GM19351 (cell line): ENCODE measurements at regions not wholly inside any gene's neighbourhood (a gene's known extent, or its start where the extent isn't known, plus 50 kb on each side); places are given as distances from the start of the nearest gene placed in this dataset.

Experiments
- ATAC-seq: cut with Tn5 transposase; IDR thresholded peaks from one replicate; pipeline ENCODE4 v1.9.1; 2021; ENCODE audit warnings: mild to moderate bottlenecking, moderate library complexity; ENCODE audit not compliant: unreplicated experiment

DNA sequence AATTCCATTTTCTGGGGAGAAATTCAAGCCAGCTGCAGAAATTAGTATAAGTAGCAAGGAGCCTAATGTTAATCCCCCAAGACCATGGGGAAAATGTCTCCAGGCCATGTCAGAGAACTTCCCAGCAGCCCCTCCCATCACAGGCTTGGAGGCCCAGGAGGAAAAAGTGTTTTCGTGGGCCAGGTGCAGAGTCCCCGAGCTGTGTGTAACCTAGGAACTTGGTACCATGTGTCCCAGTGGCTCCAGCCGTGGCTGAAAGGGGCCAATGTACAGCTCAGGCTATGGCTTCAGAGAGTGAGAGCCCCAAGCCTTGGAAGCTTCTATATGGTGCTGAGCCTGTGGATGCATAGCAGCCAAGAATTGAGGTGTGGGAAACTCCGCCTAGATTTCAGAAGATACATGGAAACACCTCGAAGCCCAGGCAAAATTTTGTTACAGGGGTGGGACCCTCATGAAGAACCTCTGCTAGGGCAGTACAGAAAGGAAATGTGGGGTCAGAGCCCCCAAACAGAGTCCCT lies 286.3 kb downstream of the MATN1 start:
- no peak for ATAC-seq

DNA sequence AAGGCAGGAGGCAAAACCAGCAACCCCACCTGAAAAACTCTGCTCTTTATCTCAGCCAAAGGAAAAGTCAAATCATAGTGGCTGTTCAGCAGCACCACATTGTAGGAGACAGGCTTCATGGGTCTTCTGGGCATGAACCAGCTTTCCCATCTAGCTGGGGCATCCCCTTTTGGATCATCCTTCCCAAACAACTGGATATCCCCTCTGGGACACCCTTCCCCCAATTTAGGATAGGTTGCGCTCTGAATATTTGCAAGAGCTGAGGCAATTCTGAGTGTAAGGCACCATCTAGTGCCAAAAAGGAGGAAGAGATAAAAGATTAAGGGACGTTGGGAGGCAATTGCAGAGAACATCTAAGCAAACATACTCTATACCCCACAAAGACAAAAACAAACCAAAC lies 295.8 kb downstream of the MATN1 start:
- no peak for ATAC-seq

DNA sequence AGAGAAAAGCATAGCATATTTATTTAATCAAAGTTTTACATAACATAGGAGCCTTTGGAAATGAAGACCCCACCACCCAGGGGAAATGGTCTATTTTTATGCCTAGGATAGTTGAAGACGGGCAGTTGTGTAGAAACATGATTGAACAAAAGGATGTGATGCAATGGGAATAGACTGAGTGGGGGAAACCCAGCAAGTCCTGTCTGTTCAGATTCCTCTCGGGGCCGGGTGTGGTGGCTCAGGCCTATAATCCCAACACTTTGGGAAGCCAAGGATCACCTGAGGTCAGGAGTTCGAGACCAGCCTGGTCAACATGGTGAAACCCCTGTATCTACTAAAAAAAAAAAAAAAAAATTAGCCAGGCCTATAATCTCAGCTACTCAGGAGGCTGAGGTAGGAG lies 298.3 kb downstream of the MATN1 start:
- no peak for ATAC-seq

DNA sequence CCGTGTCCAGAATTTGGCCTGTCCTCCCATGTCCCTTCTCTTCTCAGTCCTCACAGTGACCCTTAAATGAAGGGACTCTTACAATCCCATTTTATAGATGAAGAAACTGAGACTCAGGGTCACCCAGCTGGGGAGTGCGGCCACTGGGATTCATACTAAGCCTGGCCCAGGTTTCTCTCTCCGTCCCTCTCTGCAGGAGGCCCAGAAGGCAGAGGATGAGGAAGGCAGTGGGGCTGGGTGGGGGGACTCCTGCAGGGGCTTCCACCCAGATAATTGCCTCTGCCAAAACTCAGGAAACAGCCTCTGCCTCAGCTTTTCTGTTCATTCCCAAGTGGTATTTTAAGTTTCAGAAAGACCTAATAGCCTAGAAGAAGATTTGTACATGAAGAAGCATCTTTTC lies 299.8 kb downstream of the MATN1 start:
- ATAC-seq = no peak

DNA sequence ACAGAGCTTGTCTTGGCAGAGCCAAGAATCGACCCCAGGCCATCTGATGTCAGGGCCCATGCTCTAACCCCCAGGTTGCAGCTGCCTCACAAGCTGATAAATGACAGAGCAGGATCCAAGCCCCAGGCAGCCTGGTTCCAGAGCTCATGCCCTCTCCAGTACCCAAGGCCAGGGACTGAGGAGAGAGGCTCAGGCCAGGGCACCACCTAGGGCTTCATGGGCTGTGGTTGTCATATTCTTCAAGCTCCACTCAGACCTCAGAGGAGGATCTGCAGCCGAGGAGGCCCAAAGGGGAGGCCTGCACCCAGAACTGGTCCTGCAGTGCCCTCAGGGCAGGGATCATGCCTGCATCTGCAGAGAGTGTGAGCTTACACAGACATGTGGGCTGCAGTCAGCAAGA lies 301.1 kb downstream of the MATN1 start:
- no peak for ATAC-seq

DNA sequence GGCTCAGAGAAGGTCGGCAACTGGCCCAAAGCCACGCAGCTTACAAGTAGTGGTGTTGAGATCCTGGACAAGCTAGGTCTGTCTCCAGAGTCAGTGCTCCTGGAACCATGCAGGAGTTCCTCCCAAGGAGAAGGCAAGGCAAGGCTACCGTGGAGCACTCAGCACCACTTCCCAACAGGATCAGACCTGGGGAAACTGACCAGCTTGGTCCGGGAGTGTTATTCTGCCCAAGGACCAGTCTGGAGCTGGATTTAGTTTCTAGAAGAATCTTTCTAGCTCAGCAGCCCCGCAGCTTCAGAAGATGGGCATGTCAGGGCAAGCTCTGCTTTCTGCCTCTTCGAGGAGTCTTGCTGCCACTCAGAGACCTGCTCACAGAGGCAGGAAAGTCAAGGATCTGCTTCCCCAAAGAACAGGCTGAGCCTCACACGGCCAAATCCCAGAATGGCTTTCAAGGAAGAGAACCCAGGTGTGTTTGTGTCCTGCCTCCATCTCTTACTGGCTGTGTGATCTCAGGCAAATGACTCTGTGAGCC lies 302.8 kb downstream of the MATN1 start:
- ATAC-seq = no peak

DNA sequence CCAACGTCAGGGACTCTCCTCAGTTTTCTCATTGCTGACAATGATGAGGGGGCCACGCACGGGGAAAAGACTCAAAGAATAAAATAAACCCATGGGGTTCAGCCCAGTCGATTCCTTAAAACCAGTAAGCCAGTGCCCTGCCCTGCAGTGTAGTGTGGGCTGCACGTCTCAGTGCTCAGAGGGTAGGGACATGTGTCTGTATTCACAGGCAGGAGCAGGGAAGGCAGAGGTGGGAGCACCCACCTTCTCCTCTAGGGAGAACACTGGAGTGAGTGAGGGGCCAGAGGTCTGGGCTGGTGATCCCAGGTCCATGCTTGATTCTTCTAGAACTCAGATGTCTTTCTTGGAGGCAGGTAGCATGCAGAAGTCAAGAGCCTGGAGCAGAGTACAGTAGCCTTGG lies 303.6 kb downstream of the MATN1 start:
- ATAC-seq = no peak

DNA sequence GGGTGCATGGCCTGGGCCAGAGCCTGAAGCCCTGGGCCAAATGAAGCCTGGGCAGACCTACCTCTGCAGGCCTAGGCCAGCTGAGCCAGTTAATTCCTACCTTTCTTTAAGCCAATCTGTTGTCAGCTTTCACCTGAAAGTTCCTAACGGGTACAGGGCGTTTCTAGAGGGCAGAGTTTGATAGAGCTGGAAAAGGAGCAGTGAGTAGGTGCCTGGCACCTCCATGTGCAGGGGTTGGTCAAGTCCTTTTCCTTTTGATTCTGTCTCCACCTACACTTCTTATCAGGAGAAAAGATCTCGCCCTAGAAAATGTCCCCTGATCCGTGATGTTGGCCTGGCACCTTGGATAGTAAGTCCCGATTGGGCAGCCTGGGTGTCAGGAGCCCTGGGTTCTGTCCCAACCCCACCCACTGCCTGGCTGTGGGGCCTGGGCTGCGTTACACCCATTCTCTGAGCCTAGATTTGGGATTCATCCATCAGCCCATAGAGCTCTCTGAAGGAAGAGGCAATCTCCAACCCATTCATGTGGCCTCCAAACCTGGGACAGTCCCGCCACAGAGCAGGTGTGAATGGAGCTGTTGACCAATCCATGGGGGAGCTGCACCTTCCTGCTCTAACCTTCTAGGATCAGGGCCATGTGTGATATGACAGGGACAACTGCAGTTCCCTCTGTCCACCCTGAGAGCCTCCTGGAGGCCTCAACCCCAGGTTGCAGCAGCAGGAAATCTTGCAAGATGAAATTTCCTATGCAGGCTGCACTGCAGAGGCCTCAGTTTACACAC lies 304.3 kb downstream of the MATN1 start:
- ATAC-seq = no peak

DNA sequence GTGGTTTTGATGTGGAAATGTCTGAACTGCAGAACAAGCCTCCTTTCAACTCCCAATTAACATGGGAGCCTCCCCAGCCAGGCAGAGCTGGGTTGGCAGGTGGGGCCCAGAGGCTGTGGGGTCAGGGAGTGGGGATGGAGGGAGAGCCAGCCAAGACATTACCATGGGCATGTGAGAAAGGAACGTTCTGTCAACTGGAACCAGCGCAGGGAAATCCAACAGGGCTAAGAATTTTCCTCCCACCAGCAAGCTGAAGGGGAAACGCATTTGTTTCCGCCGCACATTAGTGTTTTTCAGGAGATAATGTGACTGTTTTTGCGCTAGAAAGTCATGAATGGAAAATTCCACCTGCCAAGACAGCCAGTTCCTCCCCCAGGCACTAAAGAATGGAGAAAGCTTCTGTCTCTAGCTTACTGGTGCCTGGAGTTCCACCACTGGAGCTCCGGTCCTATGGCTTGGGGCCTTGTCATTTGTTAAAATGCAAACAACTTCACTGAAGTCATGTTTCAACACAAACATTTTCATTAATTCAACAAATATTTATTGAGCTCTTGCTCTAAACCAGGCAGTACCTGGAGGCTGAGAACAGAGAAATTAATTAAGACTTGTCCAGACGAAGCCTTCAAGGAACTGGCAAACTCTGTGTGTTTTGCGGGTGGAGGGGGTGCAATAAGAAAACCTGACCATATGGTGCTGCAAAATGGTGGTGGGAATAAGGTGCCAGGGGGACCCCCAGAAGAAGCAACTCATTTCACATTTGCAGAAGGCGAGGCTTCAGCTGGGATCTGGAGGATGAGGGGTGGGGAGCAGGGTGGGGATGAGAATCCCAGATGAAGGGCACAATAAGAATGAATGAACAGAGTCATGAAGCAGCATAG lies 305.1 kb downstream of the MATN1 start:
- ATAC-seq = no peak

DNA sequence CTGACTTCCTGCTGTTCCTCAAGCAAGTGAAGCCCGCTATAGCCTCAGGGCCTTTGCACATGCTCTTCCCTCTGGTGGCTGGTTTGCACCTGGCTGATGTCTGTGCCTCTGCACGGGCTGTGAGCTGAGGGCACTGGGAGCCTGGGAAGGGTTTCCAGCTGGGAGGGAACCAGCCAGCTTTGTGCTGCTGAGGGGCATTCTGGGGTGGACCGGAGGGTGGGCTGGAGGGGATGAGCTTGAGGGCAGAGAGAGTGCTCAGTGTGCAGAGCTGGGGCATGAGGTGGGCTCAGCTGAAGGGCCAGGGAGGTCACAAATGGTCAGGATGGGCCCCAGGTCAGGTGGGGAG lies 305.7 kb downstream of the MATN1 start:
- no peak for ATAC-seq

DNA sequence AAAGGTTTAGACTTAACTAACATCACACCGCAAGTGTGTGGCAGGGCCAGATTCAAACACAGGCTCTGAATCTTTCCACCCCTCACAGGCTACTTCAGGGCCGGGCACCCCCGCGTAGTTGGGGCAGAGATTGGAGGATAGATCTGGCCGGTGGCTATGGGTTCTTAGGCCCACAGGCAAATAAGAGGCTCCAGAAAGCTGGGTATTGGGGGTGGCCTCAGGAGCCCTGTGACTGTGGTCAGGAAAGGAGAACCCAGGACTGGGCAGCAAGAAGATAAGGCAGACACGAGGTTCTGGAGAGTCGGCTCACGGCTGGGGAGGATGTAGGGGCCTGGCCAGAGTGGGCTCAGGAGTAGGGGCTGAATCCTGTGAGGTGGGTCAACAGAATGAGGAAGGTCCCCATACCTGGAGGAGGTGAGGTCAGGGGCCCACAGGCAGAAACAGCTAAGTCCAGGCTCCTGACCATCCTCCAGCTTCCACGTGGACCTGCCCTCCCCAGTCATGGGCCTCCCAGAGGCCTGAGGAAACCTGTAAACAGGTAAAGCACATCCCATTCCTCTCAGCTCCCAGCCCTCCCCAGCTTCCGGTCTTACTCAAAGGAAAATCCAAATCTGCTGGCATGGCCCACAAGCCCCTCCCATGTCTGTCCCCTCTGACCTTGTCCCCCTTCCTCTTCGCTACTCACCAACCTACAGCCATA lies 306.2 kb downstream of the MATN1 start:
- ATAC-seq = no peak

DNA sequence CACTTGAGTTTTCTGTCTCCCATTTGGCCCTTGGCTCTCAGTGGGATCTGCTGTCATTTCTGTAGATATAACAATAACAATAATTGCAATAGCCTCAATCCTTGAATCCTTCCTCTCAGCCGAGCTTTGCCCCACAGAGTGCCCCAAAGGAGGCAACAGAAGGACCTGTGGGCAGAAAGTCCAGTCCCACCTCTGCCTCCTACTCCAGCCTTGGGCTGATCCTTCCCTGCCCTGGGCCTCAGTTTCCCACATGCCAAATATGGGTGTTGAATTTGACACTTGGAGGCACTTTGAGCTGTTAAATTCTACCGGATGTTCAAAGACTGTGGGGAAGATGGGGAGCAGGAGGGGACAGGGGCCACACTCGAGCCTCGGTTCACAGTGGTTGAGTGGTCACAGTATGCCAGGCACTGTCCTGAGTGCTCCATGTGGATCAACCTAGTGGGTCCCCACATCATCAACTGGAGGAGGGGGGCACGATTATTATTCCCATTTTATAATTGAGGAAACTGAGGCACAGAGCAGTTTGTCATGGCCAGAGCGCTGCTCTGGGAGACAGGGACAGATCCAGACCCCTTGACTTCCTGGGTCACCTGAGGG lies 307.1 kb downstream of the MATN1 start:
- no peak for ATAC-seq

DNA sequence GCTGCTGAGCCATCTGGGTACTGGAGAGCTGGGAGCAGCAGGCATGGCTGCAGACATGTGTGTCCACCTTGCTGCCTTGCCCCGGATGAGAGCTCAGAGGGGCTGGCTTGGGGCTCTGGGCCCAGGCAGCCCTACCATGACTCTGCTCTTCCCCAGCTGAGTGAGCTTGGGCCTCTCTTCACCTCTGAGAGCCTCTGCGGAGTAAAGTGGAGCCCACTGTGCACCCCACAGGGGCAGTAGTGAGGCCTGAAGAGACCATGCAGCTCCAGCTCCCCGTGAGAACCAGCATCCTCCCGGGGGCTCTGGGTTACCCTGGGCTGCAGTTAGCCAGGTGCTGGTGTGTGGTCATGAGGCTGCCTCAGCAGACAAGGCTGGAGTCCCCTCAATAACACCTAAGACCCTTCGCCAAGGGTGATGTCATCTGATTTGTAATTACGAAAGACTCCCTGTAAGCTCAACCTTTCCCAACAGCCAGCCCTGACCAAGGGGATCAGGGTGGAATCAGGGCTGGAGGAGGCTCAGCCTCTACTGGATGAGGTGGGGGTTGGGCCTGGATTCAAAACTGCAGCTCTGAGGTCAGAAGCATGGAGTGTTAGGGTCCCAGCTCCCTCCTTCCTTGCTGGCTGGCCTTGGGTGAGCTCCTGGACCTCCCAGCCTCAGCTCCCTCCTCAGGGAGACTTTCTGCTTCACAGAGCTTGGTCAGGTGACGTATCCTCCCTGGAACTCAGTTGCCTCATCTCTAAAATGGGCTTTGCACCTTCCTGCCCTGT lies 308.0 kb downstream of the MATN1 start:
- ATAC-seq = no peak

DNA sequence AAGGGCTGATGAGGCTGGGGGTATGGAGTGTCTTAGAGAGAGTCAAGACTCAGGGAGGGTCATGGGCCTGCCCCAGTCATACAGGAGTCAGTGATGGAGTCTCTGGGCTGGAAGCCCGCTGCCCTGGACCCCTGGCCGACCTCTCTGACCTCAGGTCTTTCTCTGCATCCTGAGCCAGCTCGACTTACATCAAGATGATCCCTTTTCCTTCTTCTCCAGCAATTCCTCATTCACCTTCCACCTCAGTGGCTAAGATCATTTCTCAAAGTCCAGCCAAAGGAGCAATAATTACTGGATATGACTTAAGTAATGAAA lies 308.6 kb downstream of the MATN1 start:
- no peak for ATAC-seq

DNA sequence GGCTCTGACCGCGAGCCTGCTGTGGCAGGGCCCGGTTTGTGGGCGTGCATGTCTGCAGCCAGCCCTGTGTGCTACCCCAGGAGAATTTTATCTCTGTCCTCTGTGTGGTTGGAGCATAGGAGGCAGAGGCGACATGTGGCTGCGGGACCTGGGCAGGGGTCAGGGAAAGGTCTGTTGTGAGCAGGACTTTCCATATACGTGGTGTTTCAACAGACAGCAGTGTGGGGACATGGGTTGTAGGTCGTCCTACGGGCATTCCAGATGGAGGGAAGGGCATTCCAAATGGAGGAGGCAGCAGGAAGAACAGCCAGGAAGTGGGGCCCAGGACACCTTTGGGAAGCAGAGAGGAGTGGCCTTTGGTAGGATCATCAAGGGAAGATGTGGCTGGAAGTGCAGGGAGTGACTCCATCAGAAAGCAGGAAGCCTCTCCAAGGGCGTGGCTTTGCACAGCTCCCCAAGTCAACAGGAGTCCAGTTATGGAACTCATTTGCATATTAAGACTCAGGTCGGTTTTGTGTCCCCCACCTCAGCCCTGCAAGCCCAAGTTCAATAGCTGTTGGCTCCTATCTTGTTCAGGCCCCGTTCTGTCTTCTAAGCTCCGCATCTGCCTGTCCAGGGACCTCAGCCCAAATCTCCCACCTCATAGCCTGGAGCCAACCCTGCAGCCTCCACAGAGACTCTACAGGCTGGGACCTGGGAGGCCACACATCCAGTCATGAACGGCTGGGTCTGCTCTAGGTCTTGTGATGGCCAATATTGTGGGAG lies 309.1 kb downstream of the MATN1 start:
- ATAC-seq = no peak

DNA sequence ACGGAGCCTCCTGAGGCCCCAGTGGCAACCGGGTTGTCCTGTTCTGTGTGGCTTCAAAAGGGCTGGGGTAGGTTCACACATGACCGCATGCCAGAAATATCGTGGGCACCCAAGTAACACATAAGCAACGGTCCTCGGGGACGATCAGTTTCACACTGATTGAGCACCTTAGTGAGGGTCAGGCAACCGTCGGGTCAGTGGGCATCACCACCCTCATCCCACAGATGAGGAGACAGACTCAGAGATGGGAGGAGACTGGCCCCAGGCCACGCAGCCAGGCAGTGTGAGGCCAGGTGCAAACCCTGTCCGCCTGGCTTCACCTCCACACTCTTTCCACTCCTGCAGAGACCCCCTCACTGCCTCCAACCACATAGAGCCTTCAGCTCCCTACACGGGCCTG lies 309.8 kb downstream of the MATN1 start:
- ATAC-seq = no peak

DNA sequence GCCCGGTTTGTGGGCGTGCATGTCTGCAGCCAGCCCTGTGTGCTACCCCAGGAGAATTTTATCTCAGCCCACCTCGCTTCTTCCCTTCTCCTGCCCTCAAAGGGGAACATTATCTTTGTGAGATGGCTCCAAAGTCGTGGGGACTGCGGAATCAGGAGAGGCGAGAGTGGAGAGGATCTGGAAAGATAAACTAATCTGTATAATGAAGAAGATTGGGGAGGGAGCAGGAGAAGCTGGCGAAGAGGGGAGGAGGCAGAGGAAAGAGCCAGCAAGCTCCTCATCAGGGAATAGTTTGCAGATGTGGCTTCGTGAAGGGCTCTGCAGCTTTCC lies 310.3 kb downstream of the MATN1 start:
- ATAC-seq = no peak

DNA sequence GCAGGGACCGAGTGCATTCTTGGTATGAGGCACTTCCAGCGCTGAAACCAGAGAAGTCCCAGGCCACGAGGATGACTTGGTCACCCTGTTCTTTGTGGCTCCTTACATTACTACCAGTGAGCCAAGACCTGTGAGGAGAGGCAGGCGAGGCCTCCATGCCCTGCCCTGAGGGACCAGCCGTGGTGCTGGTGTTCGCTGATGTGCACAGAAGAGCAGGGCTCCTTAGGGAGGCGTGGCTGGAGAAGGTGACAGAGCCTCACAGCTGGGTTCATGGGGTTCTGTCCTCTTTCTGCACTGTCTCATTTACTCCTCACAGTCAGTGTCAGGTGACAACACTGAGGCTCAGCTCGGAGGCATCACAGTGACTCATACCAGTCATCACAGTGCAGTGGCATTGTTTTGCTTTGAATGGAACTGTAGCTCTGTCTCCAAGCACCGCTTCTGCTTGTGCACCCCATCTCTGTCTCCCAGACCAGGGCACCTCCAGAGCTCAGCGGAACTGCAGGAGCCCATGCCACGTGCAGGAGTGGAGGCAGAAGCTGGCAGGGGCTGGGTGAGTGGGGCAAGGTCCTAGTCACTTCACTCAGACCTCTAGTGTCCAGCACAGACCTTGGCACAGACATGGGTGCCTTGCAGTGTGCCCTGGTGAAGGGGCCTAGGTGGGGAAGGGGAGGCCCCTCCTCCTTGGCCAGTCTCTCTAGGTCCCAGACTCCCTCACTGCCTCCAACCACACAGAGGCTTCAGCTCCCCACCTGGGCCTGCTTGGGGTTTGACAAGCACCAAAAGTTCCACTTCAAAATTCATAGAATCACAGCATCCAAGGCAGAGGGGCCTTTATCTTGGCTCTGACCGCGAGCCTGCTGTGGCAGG lies 310.9 kb downstream of the MATN1 start:
- no peak for ATAC-seq

DNA sequence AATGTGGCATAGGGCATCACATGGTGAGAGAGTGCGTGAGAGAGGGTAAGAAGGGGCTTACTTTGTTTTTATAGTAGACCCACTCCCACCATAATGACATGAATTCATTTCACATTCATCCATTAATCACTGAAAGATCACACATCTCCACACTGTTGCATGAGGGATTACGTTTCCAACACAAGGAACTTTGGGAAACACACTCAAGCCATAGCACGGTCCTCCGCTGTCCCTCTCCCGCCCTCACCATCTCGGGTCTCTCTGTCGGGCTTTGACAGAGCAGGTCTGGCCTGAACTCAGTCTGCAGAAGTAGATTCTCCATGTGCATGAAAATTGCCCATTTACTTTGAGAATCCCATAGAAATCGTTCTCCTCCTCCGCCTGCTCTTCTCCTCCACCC lies 312.2 kb downstream of the MATN1 start:
- no peak for ATAC-seq
